Loucy (cell line): ENCODE measurements at regions not wholly inside any gene's neighbourhood (a gene's known extent, or its start where the extent isn't known, plus 50 kb on each side); places are given as distances from the start of the nearest gene placed in this dataset.

Experiments
- H2AFZ ChIP-seq: fragments of 200-600 bp; sonication (generic); 2 replicates; pipeline ENCODE4 v1.6.0; 2016; ENCODE audit warnings: antibody characterized with exemption, mild to moderate bottlenecking, low read length, moderate library complexity
- H3F3A ChIP-seq: fragments of 200-600 bp; 2 replicates; pipeline ENCODE4 v1.6.0; 2016; ENCODE audit warnings: antibody characterized with exemption, low read depth, mild to moderate bottlenecking
- H3K27me3 ChIP-seq: fragments of 200-600 bp; sonication (generic); 2 replicates; pipeline ENCODE4 v1.6.1; 2014; ENCODE audit warnings: low read length, mild to moderate bottlenecking; ENCODE audit not compliant: insufficient read depth, poor library complexity, severe bottlenecking
- H3K36me3 ChIP-seq: fragments of 200-600 bp; sonication (generic); 2 replicates; pipeline ENCODE4 v1.6.1; 2016; ENCODE audit warnings: low read length; ENCODE audit not compliant: insufficient read depth
- H3K4me1 ChIP-seq: fragments of 200-600 bp; sonication (generic); 2 replicates; pipeline ENCODE4 v1.5.1; 2014; ENCODE audit warnings: low read length, mild to moderate bottlenecking; ENCODE audit not compliant: insufficient read depth, poor library complexity, severe bottlenecking
- H3K4me2 ChIP-seq: fragments of 200-600 bp; sonication (generic); 2 replicates; pipeline ENCODE4 v1.6.0; 2014; ENCODE audit warnings: antibody characterized with exemption, low read length, low read depth, mild to moderate bottlenecking; ENCODE audit not compliant: poor library complexity, severe bottlenecking
- H3K4me3 ChIP-seq: fragments of 200-600 bp; sonication (generic); 2 replicates; pipeline ENCODE4 v1.5.1; 2014; ENCODE audit warnings: low read length, mild to moderate bottlenecking, mixed read lengths; ENCODE audit not compliant: poor library complexity, severe bottlenecking
- H3K79me2 ChIP-seq: fragments of 200-600 bp; sonication (generic); 2 replicates; pipeline ENCODE4 v1.6.1; 2014; ENCODE audit warnings: low read length; ENCODE audit not compliant: insufficient read depth
- H3K9ac ChIP-seq: fragments of 200-600 bp; sonication (generic); 2 replicates; pipeline ENCODE4 v1.6.0; 2014; ENCODE audit warnings: mild to moderate bottlenecking, low read depth, low read length, moderate library complexity; ENCODE audit not compliant: poor library complexity, severe bottlenecking
- H3K9me2 ChIP-seq: fragments of 200-600 bp; sonication (generic); replicated peaks from 2 replicates; pipeline ENCODE4 v1.6.1; 2016; ENCODE audit warnings: low read depth, low read length, mixed read lengths
- H3K9me3 ChIP-seq: fragments of 200-600 bp; sonication (generic); 2 replicates; pipeline ENCODE4 v1.6.1; 2014; ENCODE audit warnings: mild to moderate bottlenecking, antibody characterized with exemption, low read length, low read depth; ENCODE audit not compliant: insufficient read depth
- H4K20me1 ChIP-seq: fragments of 200-600 bp; sonication (generic); 2 replicates; pipeline ENCODE4 v1.6.0; 2014; ENCODE audit warnings: antibody characterized with exemption, low read length, mild to moderate bottlenecking; ENCODE audit not compliant: insufficient read depth, poor library complexity, severe bottlenecking
- CTCF ChIP-seq: fragments of 200-600 bp; sonication (generic); conservative IDR thresholded peaks from 2 replicates; pipeline ENCODE4 v1.5.1; 2014; ENCODE audit warnings: mild to moderate bottlenecking, antibody characterized with exemption, low read length
- EZH2phosphoT487 ChIP-seq: fragments of 200-600 bp; IDR thresholded peaks from 2 replicates; pipeline ENCODE4 v1.6.1; 2018; ENCODE audit warnings: antibody characterized with exemption, mild to moderate bottlenecking, moderate library complexity, borderline replicate concordance

DNA sequence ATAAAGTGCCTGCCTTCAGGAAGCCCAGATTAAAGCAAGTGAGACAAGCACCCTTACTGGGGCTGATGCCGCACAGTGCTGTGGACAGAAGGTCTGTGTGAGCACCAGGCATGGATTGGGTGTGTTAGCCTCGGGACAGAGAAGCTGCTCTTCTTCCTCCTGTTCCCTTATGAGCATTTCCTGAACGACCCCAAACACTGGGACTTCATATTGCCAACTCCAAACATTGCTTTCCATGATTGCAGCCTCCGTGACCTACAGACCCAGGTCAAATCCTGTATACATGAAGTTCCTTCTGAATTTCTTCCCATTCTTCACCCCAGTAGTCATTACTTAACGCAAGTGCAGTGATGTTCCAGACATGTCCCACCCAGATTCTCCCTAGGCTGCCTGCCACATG is 129.8 kb upstream of the ALKAL2 start:
- H3K4me3 ChIP-seq = no peak overlapping the region
- no peaks in the 10 kb centered on the region for H3K36me3 ChIP-seq
- H3F3A ChIP-seq = no peaks in the 10 kb centered on the region
- no peaks in the 10 kb centered on the region for H3K9me3 ChIP-seq
- no peaks in the 10 kb centered on the region for H3K79me2 ChIP-seq
- peaks cover 6% of the 10 kb centered on the region for H3K27me3 ChIP-seq
- H4K20me1 ChIP-seq = no peaks in the 10 kb centered on the region
- no peak overlapping the region for H2AFZ ChIP-seq
- H3K4me2 ChIP-seq = no peak overlapping the region
- H3K4me1 ChIP-seq = no peaks in the 10 kb centered on the region
- TF ChIP-seq CTCF (no peak), EZH2phosphoT487 (no peak)
- H3K9ac ChIP-seq = no peak overlapping the region
- no peaks in the 10 kb centered on the region for H3K9me2 ChIP-seq

DNA sequence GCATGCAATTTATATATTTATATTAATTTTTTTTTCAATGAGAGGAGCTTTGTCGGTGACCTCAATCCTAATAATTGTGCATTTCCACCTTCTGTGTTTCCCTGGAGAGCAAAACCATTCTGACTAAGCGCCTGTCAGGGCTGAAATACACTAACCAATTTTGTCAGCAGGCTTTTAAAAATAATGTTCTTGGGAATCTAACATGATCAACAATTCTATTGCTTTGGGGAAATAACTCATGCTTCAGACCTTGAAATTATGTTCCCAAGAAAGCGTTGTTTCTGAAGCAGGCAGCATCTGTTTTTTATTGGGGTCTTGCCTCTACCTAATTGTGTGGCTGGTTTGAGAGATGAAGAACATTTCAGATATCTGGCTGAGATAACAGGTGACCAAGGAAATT is 129.1 kb upstream of the ALKAL2 start:
- no peak for TF ChIP-seq CTCF
- no peak for TF ChIP-seq EZH2phosphoT487
- no peaks in the 10 kb centered on the region for H3K4me1 ChIP-seq
- H3K27me3 ChIP-seq = peaks cover 6% of the 10 kb centered on the region
- H3K4me3 ChIP-seq = no peak overlapping the region
- no peaks in the 10 kb centered on the region for H3K79me2 ChIP-seq
- H2AFZ ChIP-seq = no peak overlapping the region
- H3K9me2 ChIP-seq = no peaks in the 10 kb centered on the region
- no peaks in the 10 kb centered on the region for H3F3A ChIP-seq
- H3K9me3 ChIP-seq = no peaks in the 10 kb centered on the region
- H4K20me1 ChIP-seq = no peaks in the 10 kb centered on the region
- no peak overlapping the region for H3K9ac ChIP-seq
- H3K4me2 ChIP-seq = no peak overlapping the region
- no peaks in the 10 kb centered on the region for H3K36me3 ChIP-seq

- Histone ChIP-seq H3K9me2 (no peaks in the 10 kb centered on the region), H3K4me3 (no peak overlapping the region), H4K20me1 (no peaks in the 10 kb centered on the region), H3K36me3 (no peaks in the 10 kb centered on the region), H2AFZ (no peak overlapping the region), H3K79me2 (no peaks in the 10 kb centered on the region), H3K4me1 (no peaks in the 10 kb centered on the region), H3K9me3 (no peaks in the 10 kb centered on the region), H3K27me3 (peaks cover 6% of the 10 kb centered on the region), H3F3A (no peaks in the 10 kb centered on the region), H3K9ac (no peak overlapping the region), H3K4me2 (no peak overlapping the region)
- TF ChIP-seq EZH2phosphoT487 (no peak), CTCF (no peak)
Measured at GRCh38 chr2:415986-416610, 128.2 kb upstream of the ALKAL2 start.
